Stimulated activated memory B cell treated with anti-CD40 and anti-IgM and Interleukin-4, amounts not matched to agents 10 μg/mL and 1 μg/mL and 100 μg/mL, for 72 hours (primary cell): ENCODE measurements at regions not wholly inside any gene's neighbourhood (a gene's known extent, or its start where the extent isn't known, plus 50 kb on each side); places are given as distances from the start of the nearest gene placed in this dataset.
A peak's percentile ranks its signal among the peaks of the same experiment; 100 is the strongest.

Source experiments
- ATAC-seq: fragments of 150-1000 bp; cut with Tn5 transposase; 2 replicates; pipeline ENCODE4 v1.10.0; 2021
- H3K27ac Mint-ChIP-seq: one replicate; pipeline ENCODE4 v1.8.0; 2022; ENCODE audit warnings: mild to moderate bottlenecking, mixed read lengths
- H3K27me3 Mint-ChIP-seq: one replicate; pipeline ENCODE4 v1.8.0; 2022; ENCODE audit warnings: mixed read lengths
- H3K36me3 Mint-ChIP-seq: one replicate; pipeline ENCODE4 v1.8.0; 2022; ENCODE audit warnings: mixed read lengths
- H3K4me1 Mint-ChIP-seq: one replicate; pipeline ENCODE4 v1.8.0; 2022; ENCODE audit warnings: mixed read lengths
- H3K4me3 Mint-ChIP-seq: one replicate; pipeline ENCODE4 v1.8.0; 2022; ENCODE audit warnings: mild to moderate bottlenecking, moderate library complexity, mixed read lengths
- H3K9me3 Mint-ChIP-seq: one replicate; pipeline ENCODE4 v1.8.0; 2022; ENCODE audit warnings: mixed read lengths

DNA sequence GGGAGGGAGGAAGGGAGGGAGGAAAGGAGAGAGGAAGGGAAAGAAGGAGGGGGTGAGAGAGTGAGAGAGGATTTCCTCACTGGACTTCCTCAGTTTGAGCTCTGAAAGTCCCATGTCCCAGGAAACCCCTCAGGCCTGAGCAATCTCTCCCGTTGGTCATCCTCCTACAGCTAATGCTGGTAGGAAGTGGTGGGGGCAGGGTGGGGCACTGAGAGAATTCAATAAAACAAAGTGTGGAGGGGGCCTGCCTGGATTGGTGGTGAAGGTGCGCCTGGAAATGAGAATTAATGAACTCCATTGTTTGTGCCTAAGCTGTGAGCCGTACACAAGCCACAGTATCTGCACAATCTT, 195.0 kb downstream of the RGS3 start:
- no peak overlapping the region for H3K27ac Mint-ChIP-seq
- H3K9me3 Mint-ChIP-seq = no peaks in the 10 kb centered on the region
- H3K4me1 Mint-ChIP-seq = peaks cover 15% of the 10 kb centered on the region
- peaks cover 36% of the 10 kb centered on the region for H3K27me3 Mint-ChIP-seq
- no peak overlapping the region for H3K4me3 Mint-ChIP-seq
- H3K36me3 Mint-ChIP-seq = no peaks in the 10 kb centered on the region
- no peak for ATAC-seq

DNA sequence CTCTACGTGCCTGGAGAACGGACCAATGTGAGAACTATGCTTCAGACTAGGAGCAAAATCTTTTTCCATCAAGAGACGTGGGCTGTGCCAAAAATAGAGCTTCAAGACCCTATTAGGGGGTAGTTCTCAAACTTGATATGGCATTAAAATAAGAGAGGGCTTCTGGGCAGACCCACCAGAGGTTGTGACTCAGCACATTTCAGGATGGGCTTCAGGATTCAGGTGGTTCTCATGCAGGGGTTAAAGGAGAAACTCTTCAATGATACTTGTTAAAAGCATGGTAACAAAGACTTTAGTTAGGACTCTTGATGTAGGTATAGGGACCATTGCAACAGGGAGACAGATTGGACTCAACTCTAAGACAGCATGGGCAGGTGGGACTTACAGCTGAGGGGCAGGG, 195.5 kb downstream of the RGS3 start:
- Mint-ChIP-seq H3K27ac (no peak overlapping the region), H3K36me3 (no peaks in the 10 kb centered on the region), H3K9me3 (no peaks in the 10 kb centered on the region), H3K4me1 (peaks cover 15% of the 10 kb centered on the region), H3K4me3 (no peak overlapping the region), H3K27me3 (peaks cover 38% of the 10 kb centered on the region)
- ATAC-seq = no peak

- Mint-ChIP-seq H3K36me3 (no peaks in the 10 kb centered on the region), H3K9me3 (no peaks in the 10 kb centered on the region), H3K27ac (no peak overlapping the region), H3K4me3 (no peak overlapping the region), H3K4me1 (peaks cover 15% of the 10 kb centered on the region), H3K27me3 (peaks cover 38% of the 10 kb centered on the region)
- ATAC-seq = no peak
Observed at GRCh38 chr9:113659740-113660139, 196.2 kb downstream of the RGS3 start.

DNA sequence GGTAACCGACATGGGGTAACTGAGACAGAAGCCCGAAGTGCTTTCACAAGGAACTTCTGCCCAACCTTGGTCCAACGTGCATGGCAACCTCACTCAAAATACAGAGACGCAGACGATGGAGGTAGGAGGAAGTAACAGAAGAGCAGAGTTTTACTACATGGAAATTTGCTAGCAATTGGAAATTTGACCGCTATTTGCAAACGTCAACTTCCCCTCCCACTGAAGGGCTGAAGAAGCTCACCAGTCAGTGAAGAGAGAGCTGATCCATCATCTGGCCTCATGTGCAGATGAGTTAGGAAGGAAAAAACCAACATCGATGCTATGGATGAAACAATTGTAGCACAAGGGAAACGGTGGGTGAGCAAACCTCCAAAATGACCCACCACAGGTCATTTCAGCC, 196.7 kb downstream of the RGS3 start:
- H3K27ac Mint-ChIP-seq = no peak overlapping the region
- H3K36me3 Mint-ChIP-seq = no peaks in the 10 kb centered on the region
- H3K9me3 Mint-ChIP-seq = no peaks in the 10 kb centered on the region
- H3K4me1 Mint-ChIP-seq = peaks cover 10% of the 10 kb centered on the region
- no peak for ATAC-seq
- no peak overlapping the region for H3K4me3 Mint-ChIP-seq
- H3K27me3 Mint-ChIP-seq = peaks cover 38% of the 10 kb centered on the region

GRCh38 chr9:113661074-113661473, 197.5 kb downstream of the RGS3 start:
- no peak overlapping the region for H3K27ac Mint-ChIP-seq
- H3K4me1 Mint-ChIP-seq = peaks cover 5% of the 10 kb centered on the region
- H3K36me3 Mint-ChIP-seq = no peaks in the 10 kb centered on the region
- H3K9me3 Mint-ChIP-seq = no peaks in the 10 kb centered on the region
- ATAC-seq = no peak
- H3K4me3 Mint-ChIP-seq = no peak overlapping the region
- H3K27me3 Mint-ChIP-seq = peaks cover 38% of the 10 kb centered on the region

GRCh38 chr9:113664181-113664875, 200.8 kb downstream of the RGS3 start:
- ATAC-seq = no peak
- Mint-ChIP-seq H3K4me3 (no peak overlapping the region), H3K4me1 (no peaks in the 10 kb centered on the region), H3K27me3 (peaks cover 32% of the 10 kb centered on the region), H3K36me3 (no peaks in the 10 kb centered on the region), H3K27ac (no peak overlapping the region), H3K9me3 (no peaks in the 10 kb centered on the region)

- peaks cover 24% of the 10 kb centered on the region for H3K27me3 Mint-ChIP-seq
- no peak overlapping the region for H3K4me3 Mint-ChIP-seq
- no peak overlapping the region for H3K27ac Mint-ChIP-seq
- no peaks in the 10 kb centered on the region for H3K9me3 Mint-ChIP-seq
- no peak for ATAC-seq
- H3K4me1 Mint-ChIP-seq = no peaks in the 10 kb centered on the region
- no peaks in the 10 kb centered on the region for H3K36me3 Mint-ChIP-seq
Observed at GRCh38 chr9:113665064-113665463, 201.5 kb downstream of the RGS3 start.

DNA sequence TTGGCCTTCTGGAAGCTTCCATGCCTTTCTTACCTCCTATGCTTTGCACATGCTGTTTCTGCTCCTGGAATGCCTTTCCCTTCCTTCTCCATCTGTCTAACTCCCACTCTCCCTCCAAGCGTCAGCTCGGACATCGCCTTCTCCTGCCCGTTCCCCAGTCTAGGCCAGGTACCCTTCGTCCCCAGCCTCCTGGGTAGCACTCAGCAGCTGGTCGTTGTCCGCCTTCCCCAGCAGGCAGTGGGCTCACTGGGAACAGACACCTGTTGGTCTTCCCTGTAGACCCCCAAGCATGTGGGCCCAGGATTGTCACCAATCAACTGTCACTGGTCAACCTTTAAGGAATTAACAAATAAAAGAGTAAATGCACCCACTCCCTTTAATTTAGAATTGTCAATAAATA, 202.2 kb downstream of the RGS3 start:
- H3K27ac Mint-ChIP-seq = no peak overlapping the region
- no peaks in the 10 kb centered on the region for H3K9me3 Mint-ChIP-seq
- no peaks in the 10 kb centered on the region for H3K4me1 Mint-ChIP-seq
- no peak overlapping the region for H3K4me3 Mint-ChIP-seq
- no peaks in the 10 kb centered on the region for H3K36me3 Mint-ChIP-seq
- peaks cover 18% of the 10 kb centered on the region for H3K27me3 Mint-ChIP-seq
- no peak for ATAC-seq

DNA sequence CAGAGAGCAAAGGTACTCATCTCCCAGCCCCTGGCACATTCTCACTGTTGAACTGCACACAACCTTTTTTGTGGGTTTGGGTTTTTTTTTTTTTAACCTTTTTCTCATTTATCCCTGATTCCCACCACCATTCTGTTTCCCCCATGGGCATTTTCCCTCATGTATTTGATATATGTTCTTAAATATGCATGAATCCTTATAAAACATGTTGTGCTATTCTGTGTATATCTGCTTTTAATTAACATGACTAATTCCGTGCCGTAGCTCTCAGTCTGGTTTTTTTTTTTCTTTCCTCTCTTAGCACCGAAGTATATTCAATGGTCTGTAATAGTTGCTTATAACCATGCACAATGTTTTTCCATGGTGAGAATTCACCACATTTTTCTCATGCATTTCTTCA, 204.5 kb downstream of the RGS3 start:
- H3K4me1 Mint-ChIP-seq = no peaks in the 10 kb centered on the region
- no peaks in the 10 kb centered on the region for H3K9me3 Mint-ChIP-seq
- H3K36me3 Mint-ChIP-seq = no peaks in the 10 kb centered on the region
- no peak for ATAC-seq
- H3K27me3 Mint-ChIP-seq = peaks cover 6% of the 10 kb centered on the region
- no peak overlapping the region for H3K4me3 Mint-ChIP-seq
- no peak overlapping the region for H3K27ac Mint-ChIP-seq

- Mint-ChIP-seq H3K4me1 (no peaks in the 10 kb centered on the region), H3K9me3 (no peaks in the 10 kb centered on the region), H3K4me3 (no peak overlapping the region), H3K27me3 (peaks cover 15% of the 10 kb centered on the region), H3K36me3 (no peaks in the 10 kb centered on the region), H3K27ac (no peak overlapping the region)
- no peak for ATAC-seq
Observed at GRCh38 chr9:113669522-113670115, 206.1 kb downstream of the RGS3 start.

GRCh38 chr9:113673726-113674125, 202.4 kb upstream of the ZNF618 start:
- peaks cover 56% of the 10 kb centered on the region for H3K27me3 Mint-ChIP-seq
- no peaks in the 10 kb centered on the region for H3K36me3 Mint-ChIP-seq
- H3K27ac Mint-ChIP-seq = no peak overlapping the region
- H3K4me1 Mint-ChIP-seq = peaks cover 14% of the 10 kb centered on the region
- no peak overlapping the region for H3K4me3 Mint-ChIP-seq
- ATAC-seq = no peak
- no peaks in the 10 kb centered on the region for H3K9me3 Mint-ChIP-seq

DNA sequence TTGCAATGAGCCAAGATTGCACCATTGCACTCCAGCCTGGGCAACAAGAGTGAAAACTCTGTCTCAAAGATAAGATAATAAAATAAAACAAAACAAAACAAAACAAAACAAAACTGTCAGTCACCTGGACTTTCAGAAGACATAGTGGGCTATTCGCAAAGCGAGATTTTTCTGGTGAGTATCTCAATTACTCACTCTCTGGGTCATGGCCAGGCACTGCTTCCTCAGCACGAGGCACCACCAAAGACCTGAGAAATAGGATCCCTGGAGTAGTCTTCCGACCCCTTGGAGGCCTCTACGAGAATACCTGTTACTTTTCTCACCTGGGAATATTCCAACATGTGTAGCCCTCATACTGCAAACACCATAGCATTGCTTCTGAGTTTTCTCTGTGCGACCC, 201.7 kb upstream of the ZNF618 start:
- no peak overlapping the region for H3K27ac Mint-ChIP-seq
- H3K9me3 Mint-ChIP-seq = no peaks in the 10 kb centered on the region
- H3K4me3 Mint-ChIP-seq = no peak overlapping the region
- H3K4me1 Mint-ChIP-seq = peaks cover 14% of the 10 kb centered on the region
- H3K27me3 Mint-ChIP-seq = peaks cover 60% of the 10 kb centered on the region
- ATAC-seq = no peak
- no peaks in the 10 kb centered on the region for H3K36me3 Mint-ChIP-seq

GRCh38 chr9:113675475-113675941, 200.6 kb upstream of the ZNF618 start:
- Mint-ChIP-seq H3K27me3 (peaks cover 71% of the 10 kb centered on the region), H3K4me1 (peaks cover 14% of the 10 kb centered on the region), H3K9me3 (no peaks in the 10 kb centered on the region), H3K27ac (no peak overlapping the region), H3K4me3 (no peak overlapping the region), H3K36me3 (no peaks in the 10 kb centered on the region)
- no peak for ATAC-seq

GRCh38 chr9:113677057-113677456, 199.1 kb upstream of the ZNF618 start:
- peak; percentile 45 for ATAC-seq
- peaks cover 14% of the 10 kb centered on the region for H3K4me1 Mint-ChIP-seq
- H3K27me3 Mint-ChIP-seq = peaks cover 87% of the 10 kb centered on the region
- H3K9me3 Mint-ChIP-seq = no peaks in the 10 kb centered on the region
- no peaks in the 10 kb centered on the region for H3K36me3 Mint-ChIP-seq
- no peak overlapping the region for H3K27ac Mint-ChIP-seq
- H3K4me3 Mint-ChIP-seq = no peak overlapping the region

- Mint-ChIP-seq H3K27me3 (peaks cover 92% of the 10 kb centered on the region), H3K4me3 (no peak overlapping the region), H3K4me1 (peaks cover 14% of the 10 kb centered on the region), H3K9me3 (no peaks in the 10 kb centered on the region), H3K27ac (no peak overlapping the region), H3K36me3 (no peaks in the 10 kb centered on the region)
- no peak for ATAC-seq
Observed at GRCh38 chr9:113677569-113677968, 198.5 kb upstream of the ZNF618 start.

DNA sequence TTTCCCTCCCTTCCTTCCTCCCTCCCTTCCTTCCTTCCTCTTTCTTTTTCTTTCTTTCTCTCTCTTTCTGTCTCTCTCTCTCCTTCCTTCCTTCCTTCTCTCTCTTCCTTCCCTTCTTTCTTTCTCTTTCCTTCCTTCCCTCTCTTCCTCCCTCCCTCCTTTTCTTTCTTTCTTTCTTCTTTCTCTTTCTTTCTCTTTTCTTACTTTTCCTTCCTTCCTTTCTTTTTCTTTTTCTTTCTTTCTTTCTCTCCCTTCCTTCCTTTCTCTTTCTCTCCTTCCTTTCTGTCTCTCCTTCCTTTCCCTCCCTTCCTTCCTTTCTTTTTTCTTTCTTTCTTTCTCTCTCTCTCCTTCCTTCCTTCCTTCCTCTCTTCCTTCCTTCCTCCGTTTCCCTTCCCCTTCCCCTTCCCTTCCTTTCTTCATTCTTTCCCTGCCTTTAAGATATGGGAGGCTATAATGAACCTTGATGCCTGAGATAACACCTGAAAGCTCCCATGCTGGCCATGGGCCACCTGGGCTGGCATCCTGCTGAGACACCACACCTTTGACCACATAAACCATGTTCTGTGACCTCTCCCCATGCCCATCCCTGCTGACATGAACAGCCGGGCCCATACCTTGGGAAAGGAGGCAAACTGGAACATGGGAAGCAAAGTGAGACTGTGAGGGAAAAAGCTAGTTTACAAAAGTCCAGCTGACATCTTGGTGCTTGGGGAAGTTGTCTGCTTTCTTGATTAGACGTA, 197.8 kb upstream of the ZNF618 start:
- Mint-ChIP-seq H3K9me3 (no peaks in the 10 kb centered on the region), H3K4me1 (peaks cover 14% of the 10 kb centered on the region), H3K27ac (no peak overlapping the region), H3K27me3 (peaks cover 91% of the 10 kb centered on the region), H3K4me3 (no peak overlapping the region), H3K36me3 (no peaks in the 10 kb centered on the region)
- no peak for ATAC-seq
